ENCODE measurements at regions not wholly inside any gene's neighbourhood (a gene's known extent, or its start where the extent isn't known, plus 50 kb on each side); places are given as distances from the start of the nearest gene placed in this dataset.
"Not testable (repeated sequence)": the region's sequence is repeated elsewhere in the genome, so short reads cannot be mapped to it uniquely, and the experiment has no call there.

DNA sequence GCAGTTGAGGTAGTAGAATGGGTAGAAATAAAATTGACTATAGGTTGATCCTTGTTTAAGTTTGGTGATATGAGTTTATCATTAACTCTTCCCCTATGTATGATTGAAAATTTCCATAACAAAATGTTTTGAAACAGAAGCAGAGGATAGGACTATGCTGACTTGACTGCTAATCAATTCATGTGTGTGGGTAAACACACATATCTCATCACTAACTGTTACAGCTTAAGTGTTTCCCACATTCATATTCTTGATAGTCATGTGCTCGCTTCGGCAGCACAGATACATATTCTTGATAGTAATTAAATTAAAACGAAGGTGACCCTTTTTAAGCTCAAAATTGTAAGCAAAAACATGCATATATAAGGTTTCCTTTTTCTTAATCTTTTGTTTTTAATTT is 68.2 kb upstream of the SAMSN1 start:
- no peaks in the 10 kb centered on the region for H3K27me3 ChIP-seq
- in situ Hi-C loops (cut with MboI; ENCODE audit: low sequenced_read_pairs in 4 of 4) (no loop called here), intact Hi-C loops (cut with DNase I; ENCODE audit: low total_unique reads) (no loop called here)
- no peaks in the 10 kb centered on the region for H3K9me3 ChIP-seq
- H3K36me3 ChIP-seq, result no peaks in the 10 kb centered on the region
- H3K27ac ChIP-seq, result no peak overlapping the region
- H3K4me1 ChIP-seq, result no peaks in the 10 kb centered on the region
- H3K4me3 ChIP-seq, result no peak overlapping the region
- DNase-seq, result no peak
- TF ChIP-seq, protein P1, sequence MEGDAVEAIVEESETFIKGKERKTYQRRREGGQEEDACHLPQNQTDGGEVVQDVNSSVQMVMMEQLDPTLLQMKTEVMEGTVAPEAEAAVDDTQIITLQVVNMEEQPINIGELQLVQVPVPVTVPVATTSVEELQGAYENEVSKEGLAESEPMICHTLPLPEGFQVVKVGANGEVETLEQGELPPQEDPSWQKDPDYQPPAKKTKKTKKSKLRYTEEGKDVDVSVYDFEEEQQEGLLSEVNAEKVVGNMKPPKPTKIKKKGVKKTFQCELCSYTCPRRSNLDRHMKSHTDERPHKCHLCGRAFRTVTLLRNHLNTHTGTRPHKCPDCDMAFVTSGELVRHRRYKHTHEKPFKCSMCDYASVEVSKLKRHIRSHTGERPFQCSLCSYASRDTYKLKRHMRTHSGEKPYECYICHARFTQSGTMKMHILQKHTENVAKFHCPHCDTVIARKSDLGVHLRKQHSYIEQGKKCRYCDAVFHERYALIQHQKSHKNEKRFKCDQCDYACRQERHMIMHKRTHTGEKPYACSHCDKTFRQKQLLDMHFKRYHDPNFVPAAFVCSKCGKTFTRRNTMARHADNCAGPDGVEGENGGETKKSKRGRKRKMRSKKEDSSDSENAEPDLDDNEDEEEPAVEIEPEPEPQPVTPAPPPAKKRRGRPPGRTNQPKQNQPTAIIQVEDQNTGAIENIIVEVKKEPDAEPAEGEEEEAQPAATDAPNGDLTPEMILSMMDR (IDR thresholded peaks at IDR 0.05 in 4 of 5, conservative IDR thresholded peaks at IDR 0.05 in 1 of 5), result no peak
- no peak for TF ChIP-seq POLR2A (IDR thresholded peaks at IDR 0.05)
- no peak for ATAC-seq

DNA sequence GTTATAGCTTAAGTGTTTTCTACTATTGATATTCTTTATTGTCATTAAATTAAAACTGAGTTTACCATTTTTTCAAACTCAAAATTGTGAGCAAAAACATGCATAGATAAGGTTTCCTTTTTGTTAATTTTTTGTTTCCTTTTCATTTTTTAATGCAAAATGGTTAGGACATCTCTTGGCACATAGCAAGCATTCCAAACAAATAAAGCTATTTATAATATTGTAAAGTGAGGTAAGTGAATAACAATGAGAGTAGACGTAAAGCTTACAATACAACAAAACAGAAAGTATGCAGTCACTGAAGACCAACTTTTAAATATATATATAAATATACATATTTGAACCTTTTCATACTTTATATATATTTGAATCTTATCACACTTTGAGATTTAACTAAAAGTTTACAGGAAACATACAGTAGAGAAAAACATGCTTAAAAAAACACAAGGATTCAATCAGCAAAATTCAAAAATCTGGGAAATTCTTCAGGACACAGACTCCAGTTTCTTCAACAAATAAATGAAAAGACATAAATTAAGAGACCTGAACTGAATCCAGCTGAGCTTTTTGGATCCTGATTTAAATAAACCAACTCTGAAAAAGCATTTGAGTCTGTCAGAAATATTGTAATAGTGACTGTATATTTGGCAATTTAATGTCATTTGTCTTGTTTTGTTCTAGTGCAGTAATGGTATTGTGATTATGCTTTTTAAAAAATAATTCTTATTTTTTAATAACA is 67.5 kb upstream of the SAMSN1 start:
- no peaks in the 10 kb centered on the region for H3K27me3 ChIP-seq
- no peak overlapping the region for H3K4me3 ChIP-seq
- H3K27ac ChIP-seq, result no peak overlapping the region
- intact Hi-C loops (cut with DNase I; ENCODE audit: low total_unique reads) (no loop called here), in situ Hi-C loops (cut with MboI; ENCODE audit: low sequenced_read_pairs in 4 of 4) (no loop called here)
- H3K4me1 ChIP-seq, result no peaks in the 10 kb centered on the region
- no peaks in the 10 kb centered on the region for H3K36me3 ChIP-seq
- TF ChIP-seq POLR2A (IDR thresholded peaks at IDR 0.05), result no peak
- TF ChIP-seq, protein P1 (IDR thresholded peaks at IDR 0.05 in 4 of 5, conservative IDR thresholded peaks at IDR 0.05 in 1 of 5), result no peak
- DNase-seq, result no peak
- no peak for ATAC-seq
- no peaks in the 10 kb centered on the region for H3K9me3 ChIP-seq

DNA sequence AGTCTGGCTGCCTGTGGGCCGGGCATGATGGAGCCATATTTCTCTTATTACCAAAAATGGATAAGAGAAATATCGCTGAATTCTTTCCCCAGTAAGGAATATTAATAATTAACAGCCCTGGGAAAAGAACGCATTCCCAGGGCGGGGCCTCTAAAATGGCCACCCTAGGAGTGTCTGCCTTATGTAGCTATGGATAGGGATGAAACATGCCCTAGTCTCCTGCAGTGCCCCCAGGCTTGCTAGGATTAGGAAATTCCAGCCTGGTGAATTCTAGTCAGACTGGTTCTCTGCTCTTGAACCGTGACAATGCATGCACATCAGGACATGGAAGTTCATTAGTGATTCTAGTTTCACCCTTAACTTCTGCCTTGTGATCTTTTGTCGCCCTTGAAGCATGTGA is 64.0 kb upstream of the SAMSN1 start:
- intact Hi-C loops (cut with DNase I; ENCODE audit: low total_unique reads); DNase-seq; ATAC-seq; H3K4me1 ChIP-seq; H3K9me3 ChIP-seq; H3K27me3 ChIP-seq; H3K4me3 ChIP-seq; H3K36me3 ChIP-seq; in situ Hi-C loops (cut with MboI; ENCODE audit: low sequenced_read_pairs in 4 of 4); H3K27ac ChIP-seq: not testable (repeated sequence)

DNA sequence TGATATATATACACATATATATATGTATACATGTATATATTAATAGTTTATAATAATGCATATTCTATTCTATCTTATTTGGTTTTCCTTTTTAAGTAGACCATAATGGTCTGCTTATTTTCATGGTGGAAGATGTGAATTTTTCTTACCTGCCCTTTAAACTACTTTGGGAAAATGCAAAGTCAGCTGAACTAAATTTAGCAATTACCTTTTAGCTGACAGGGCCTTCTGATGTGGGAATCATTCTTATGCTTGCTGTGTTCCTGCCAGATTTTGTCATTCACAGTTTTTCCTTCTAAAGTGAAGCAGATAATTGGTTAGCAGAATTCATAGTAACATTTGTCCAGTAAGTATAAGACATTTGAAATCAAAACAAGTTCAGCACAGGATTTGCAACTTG is 63.2 kb upstream of the SAMSN1 start:
- Histone ChIP-seq H3K27ac (no peak overlapping the region), H3K4me3 (no peak overlapping the region), H3K9me3 (no peaks in the 10 kb centered on the region), H3K27me3 (no peaks in the 10 kb centered on the region), H3K4me1 (no peaks in the 10 kb centered on the region), H3K36me3 (no peaks in the 10 kb centered on the region)
- ATAC-seq, result no peak
- intact Hi-C loops (cut with DNase I; ENCODE audit: low total_unique reads) (no loop called here), in situ Hi-C loops (cut with MboI; ENCODE audit: low sequenced_read_pairs in 4 of 4) (no loop called here)
- TF ChIP-seq, protein P1 (IDR thresholded peaks at IDR 0.05 in 4 of 5, conservative IDR thresholded peaks at IDR 0.05 in 1 of 5), result no peak
- no peak for DNase-seq

DNA sequence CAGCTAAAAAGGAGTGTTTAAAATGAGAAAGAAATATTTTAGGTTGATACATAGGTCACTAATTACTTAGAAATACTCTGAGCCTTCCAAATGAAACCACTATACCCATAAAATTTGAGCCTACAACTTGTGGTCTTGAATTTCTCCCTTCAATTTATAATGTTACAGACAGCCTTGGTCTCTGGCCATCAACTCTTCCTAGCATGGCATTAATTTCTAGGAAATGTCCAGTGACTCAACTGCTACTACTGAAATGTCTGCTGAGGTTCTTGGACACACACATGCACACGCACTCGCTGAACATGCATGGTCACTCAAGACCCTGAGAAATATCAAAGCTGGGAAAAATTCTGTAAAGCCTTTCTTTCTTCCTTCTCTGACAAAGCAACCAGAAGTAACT is 61.1 kb upstream of the SAMSN1 start:
- Histone ChIP-seq H3K4me1 (no peaks in the 10 kb centered on the region), H3K27me3 (no peaks in the 10 kb centered on the region), H3K27ac (no peak overlapping the region), H3K4me3 (no peak overlapping the region), H3K36me3 (no peaks in the 10 kb centered on the region), H3K9me3 (no peaks in the 10 kb centered on the region)
- intact Hi-C loops (cut with DNase I; ENCODE audit: low total_unique reads) (no loop called here), in situ Hi-C loops (cut with MboI; ENCODE audit: low sequenced_read_pairs in 4 of 4) (no loop called here)
- DNase-seq, result no peak
- TF ChIP-seq, protein P1 (IDR thresholded peaks at IDR 0.05 in 4 of 5, conservative IDR thresholded peaks at IDR 0.05 in 1 of 5), result no peak
- no peak for TF ChIP-seq POLR2A (IDR thresholded peaks at IDR 0.05)
- ATAC-seq, result no peak
